Keratinocyte (primary cell): ENCODE measurements at regions not wholly inside any gene's neighbourhood (a gene's known extent, or its start where the extent isn't known, plus 50 kb on each side); places are given as distances from the start of the nearest gene placed in this dataset.

ENCODE experiments used
- DNase-seq: peaks from one replicate; pipeline ENCODE4 v3.0.0-alpha.2; 2011; ENCODE audit warnings: low read depth, missing footprints, low spot score
- FAIRE-seq: peaks from 2 replicates; lab custom pipeline; 2011; peaks lifted over from hg19 to GRCh38; lab: Jason Lieb, UNC
- H2AFZ ChIP-seq: 2 replicates; pipeline ENCODE4 v1.6.0; 2012; ENCODE audit warnings: low read length, control low read depth, inconsistent platforms; ENCODE audit not compliant: control insufficient read depth
- H3K27ac ChIP-seq: 2 replicates; pipeline ENCODE4 v1.5.1; 2011; ENCODE audit warnings: low read length; ENCODE audit not compliant: control insufficient read depth, insufficient read depth
- H3K27me3 ChIP-seq: 3 replicates; pipeline ENCODE4 v1.6.0; 2011; ENCODE audit warnings: low read length; ENCODE audit not compliant: control insufficient read depth, insufficient read depth; ENCODE audit errors: extremely low read depth
- H3K36me3 ChIP-seq, 2 experiments: 2 replicates in 1 of 2; 3 replicates in 1 of 2; pipeline ENCODE4 v1.5.1; 2011; ENCODE audit warnings: low read length in 2 of 2, mild to moderate bottlenecking in 1 of 2; ENCODE audit not compliant: control insufficient read depth in 2 of 2, insufficient read depth in 2 of 2; ENCODE audit errors: extremely low read depth in 1 of 2
- H3K4me1 ChIP-seq: 3 replicates; pipeline ENCODE4 v1.5.1; 2011; ENCODE audit warnings: low read length; ENCODE audit not compliant: control insufficient read depth, insufficient read depth; ENCODE audit errors: extremely low read depth
- H3K4me2 ChIP-seq: 3 replicates; pipeline ENCODE4 v1.6.0; 2011; ENCODE audit warnings: low read depth, low read length; ENCODE audit not compliant: control insufficient read depth, insufficient read depth; ENCODE audit errors: extremely low read depth
- H3K4me3 ChIP-seq, 3 experiments: fragments of 200-600 bp in 1 of 3; sonication (generic) in 1 of 3; 2 replicates in 2 of 3; 3 replicates in 1 of 3; pipeline ENCODE4 v1.5.1; 2011 to 2016; ENCODE audit warnings: low read length in 3 of 3, mild to moderate bottlenecking in 3 of 3, control low read depth in 2 of 3, inconsistent platforms in 1 of 3, low read depth in 1 of 3, mixed read lengths in 1 of 3, mixed run types in 1 of 3, moderate library complexity in 1 of 3; ENCODE audit not compliant: control insufficient read depth in 2 of 3, insufficient read depth in 2 of 3; ENCODE audit errors: extremely low read depth in 1 of 3
- H3K79me2 ChIP-seq: 2 replicates; pipeline ENCODE4 v1.6.0; 2012; ENCODE audit warnings: low read length; ENCODE audit not compliant: control insufficient read depth, insufficient read depth
- H3K9ac ChIP-seq: 3 replicates; pipeline ENCODE4 v1.6.0; 2011; ENCODE audit warnings: low read length; ENCODE audit not compliant: control insufficient read depth, insufficient read depth; ENCODE audit errors: extremely low read depth
- H3K9me1 ChIP-seq: 3 replicates; pipeline ENCODE4 v1.6.0; 2011; ENCODE audit warnings: low read length; ENCODE audit not compliant: control insufficient read depth, insufficient read depth; ENCODE audit errors: extremely low read depth
- H3K9me3 ChIP-seq: 2 replicates; pipeline ENCODE4 v1.5.1; 2012; ENCODE audit warnings: low read depth, low read length; ENCODE audit not compliant: control insufficient read depth
- H4K20me1 ChIP-seq: 3 replicates; pipeline ENCODE4 v1.6.0; 2011; ENCODE audit warnings: low read length; ENCODE audit not compliant: control insufficient read depth, insufficient read depth; ENCODE audit errors: extremely low read depth
- CTCF ChIP-seq, 3 experiments: IDR thresholded peaks in 1 of 3; conservative IDR thresholded peaks in 1 of 3; optimal IDR thresholded peaks in 1 of 3; 2 replicates in 2 of 3; 3 replicates in 1 of 3; pipeline versions ENCODE3 to v1.5.1; 2011; ENCODE audit warnings: low read length in 3 of 3, mild to moderate bottlenecking in 3 of 3, moderate library complexity in 2 of 3, control low read depth in 1 of 3, inconsistent platforms in 1 of 3; ENCODE audit not compliant: insufficient read depth in 2 of 3; ENCODE audit errors: extremely low read depth in 1 of 3
- EZH2 ChIP-seq: IDR thresholded peaks from one replicate; pipeline ENCODE4 v1.6.1; 2012; ENCODE audit warnings: inconsistent platforms, mild to moderate bottlenecking, low read length, moderate library complexity
- dilution Hi-C: fragments of 300-500 bp; cut with MboI; formaldehyde crosslinking; loops from one replicate; pipeline ENCODE4 v1.7.0; 2020; ENCODE audit warnings: low sequenced_read_pairs; ENCODE audit not compliant: extremely low pct_ligation_motif_present

- TF ChIP-seq CTCF (optimal IDR thresholded peaks at IDR 0.05 in 1 of 3, IDR thresholded peaks at IDR 0.05 in 1 of 3, conservative IDR thresholded peaks at IDR 0.05 in 1 of 3; ENCODE audit: extremely low read depth in 1 of 3, insufficient read depth in 2 of 3, low read length in 3 of 3) (no peak), EZH2 (no peak)
- dilution Hi-C loops, result no loop called here
- Histone ChIP-seq H3K9me3 (no peaks in the 10 kb centered on the region), H3K9me1 (no peaks in the 10 kb centered on the region), H3K27ac (no peak overlapping the region), H3K27me3 (no peaks in the 10 kb centered on the region), H2AFZ (no peak overlapping the region), H3K4me3 (no peak overlapping the region), H3K36me3 (no peaks in the 10 kb centered on the region), H3K4me2 (no peak overlapping the region), H3K4me1 (peaks cover 52% of the 10 kb centered on the region), H3K9ac (no peak overlapping the region), H3K79me2 (peaks cover 4% of the 10 kb centered on the region), H4K20me1 (peaks cover 3% of the 10 kb centered on the region)
- DNase-seq, result no peak
- FAIRE-seq, result no peak
Observed at GRCh38 chr12:107353312-107353711, 260.0 kb upstream of the CRY1 start.

GRCh38 chr12:107355004-107355565, 261.7 kb upstream of the CRY1 start:
- DNase-seq (no peak), FAIRE-seq (no peak)
- no peaks in the 10 kb centered on the region for H3K9me1 ChIP-seq
- H3K79me2 ChIP-seq, result peaks cover 4% of the 10 kb centered on the region
- dilution Hi-C loops, result no loop called here
- no peak for TF ChIP-seq EZH2
- no peak for TF ChIP-seq CTCF (optimal IDR thresholded peaks at IDR 0.05 in 1 of 3, IDR thresholded peaks at IDR 0.05 in 1 of 3, conservative IDR thresholded peaks at IDR 0.05 in 1 of 3; ENCODE audit: extremely low read depth in 1 of 3, insufficient read depth in 2 of 3, low read length in 3 of 3)
- H3K4me3 ChIP-seq, result no peak overlapping the region
- H3K4me1 ChIP-seq, result peaks cover 41% of the 10 kb centered on the region
- H3K9ac ChIP-seq, result no peak overlapping the region
- H3K27ac ChIP-seq, result no peak overlapping the region
- H3K27me3 ChIP-seq, result no peaks in the 10 kb centered on the region
- peaks cover 3% of the 10 kb centered on the region for H4K20me1 ChIP-seq
- no peak overlapping the region for H3K4me2 ChIP-seq
- no peaks in the 10 kb centered on the region for H3K9me3 ChIP-seq
- H3K36me3 ChIP-seq, result no peaks in the 10 kb centered on the region
- H2AFZ ChIP-seq, result no peak overlapping the region
